Loucy (cell line): ENCODE measurements at regions not wholly inside any gene's neighbourhood (a gene's known extent, or its start where the extent isn't known, plus 50 kb on each side); places are given as distances from the start of the nearest gene placed in this dataset.

Experiments used
- CTCF ChIP-seq: fragments of 200-600 bp; sonication (generic); conservative IDR thresholded peaks from 2 replicates; pipeline ENCODE4 v1.5.1; 2014; ENCODE audit warnings: mild to moderate bottlenecking, antibody characterized with exemption, low read length
- EZH2phosphoT487 ChIP-seq: fragments of 200-600 bp; IDR thresholded peaks from 2 replicates; pipeline ENCODE4 v1.6.1; 2018; ENCODE audit warnings: antibody characterized with exemption, mild to moderate bottlenecking, moderate library complexity, borderline replicate concordance

DNA sequence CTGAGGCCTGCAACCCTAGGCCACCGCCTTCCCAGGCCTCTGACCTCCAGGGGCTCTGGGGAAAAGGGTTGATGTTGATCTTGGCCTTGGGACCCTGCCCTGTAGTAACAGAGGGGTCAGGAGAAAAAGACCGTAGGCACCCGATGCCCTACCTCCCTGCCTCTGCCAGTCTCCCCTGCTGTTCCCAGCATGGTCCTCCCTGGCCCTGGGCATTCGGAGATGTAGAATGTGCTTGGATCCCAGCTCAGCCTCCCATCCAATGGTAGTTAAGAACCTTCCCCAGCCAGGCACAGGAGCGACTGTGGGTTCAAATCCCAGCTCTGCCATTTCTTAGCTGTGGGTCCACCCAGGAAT lies 72.0 kb upstream of the TARDBP start:
- no peak for TF ChIP-seq CTCF
- no peak for TF ChIP-seq EZH2phosphoT487
